Endothelial cell (in vitro differentiated cells): ENCODE measurements at regions not wholly inside any gene's neighbourhood (a gene's known extent, or its start where the extent isn't known, plus 50 kb on each side); places are given as distances from the start of the nearest gene placed in this dataset.
"Not testable (repeated sequence)": the region's sequence is repeated elsewhere in the genome, so short reads cannot be mapped to it uniquely, and the experiment has no call there.

Experiments
- DNase-seq: peaks from one replicate; pipeline ENCODE4 v3.0.0; 2021; ENCODE audit warnings: low spot score
- H3K27ac Mint-ChIP-seq: one replicate; pipeline ENCODE4 v1.8.0; 2021; ENCODE audit warnings: mixed read lengths, inconsistent platforms; ENCODE audit not compliant: unreplicated experiment
- H3K27me3 Mint-ChIP-seq: one replicate; pipeline ENCODE4 v1.8.0; 2021; ENCODE audit warnings: mild to moderate bottlenecking, moderate library complexity, mixed read lengths, inconsistent platforms; ENCODE audit not compliant: unreplicated experiment
- H3K36me3 Mint-ChIP-seq: one replicate; pipeline ENCODE4 v1.8.0; 2021; ENCODE audit warnings: mild to moderate bottlenecking, low read depth, mixed read lengths, inconsistent platforms; ENCODE audit not compliant: unreplicated experiment
- H3K4me1 Mint-ChIP-seq: one replicate; pipeline ENCODE4 v1.8.0; 2021; ENCODE audit warnings: mild to moderate bottlenecking, mixed read lengths, inconsistent platforms; ENCODE audit not compliant: unreplicated experiment
- H3K4me3 Mint-ChIP-seq: one replicate; pipeline ENCODE4 v1.8.0; 2021; ENCODE audit warnings: mild to moderate bottlenecking, mixed read lengths, inconsistent platforms; ENCODE audit not compliant: unreplicated experiment
- H3K9me3 Mint-ChIP-seq: one replicate; pipeline ENCODE4 v1.8.0; 2021; ENCODE audit warnings: mixed read lengths, inconsistent platforms; ENCODE audit not compliant: unreplicated experiment

DNA sequence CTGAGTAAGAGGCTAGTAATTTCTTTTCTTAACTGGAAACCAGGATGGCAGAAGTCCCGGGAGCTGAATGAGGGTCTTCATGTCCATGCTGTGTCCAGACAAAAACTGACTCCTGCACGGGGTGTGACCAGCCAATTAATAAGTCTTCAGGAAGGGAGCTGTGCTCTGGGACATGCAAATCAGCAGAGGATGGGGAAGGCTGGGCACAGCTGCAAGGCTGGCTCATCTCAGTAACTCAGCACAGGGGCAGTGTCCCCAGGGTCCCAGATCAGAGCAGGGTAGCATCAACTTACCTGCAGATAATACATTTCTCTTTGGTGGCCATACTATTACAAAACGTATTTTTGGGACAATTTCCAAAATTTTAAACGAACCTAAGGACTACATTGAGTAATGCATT, 595.6 kb downstream of the RPIA start:
- H3K4me3 Mint-ChIP-seq, H3K27me3 Mint-ChIP-seq, H3K4me1 Mint-ChIP-seq, H3K27ac Mint-ChIP-seq, H3K9me3 Mint-ChIP-seq, H3K36me3 Mint-ChIP-seq, DNase-seq: not testable (repeated sequence)

GRCh38 chr2:89291717-89292298, 600.3 kb downstream of the RPIA start:
- not testable (repeated sequence) for H3K9me3 Mint-ChIP-seq, H3K27me3 Mint-ChIP-seq, H3K27ac Mint-ChIP-seq, H3K36me3 Mint-ChIP-seq, H3K4me3 Mint-ChIP-seq, H3K4me1 Mint-ChIP-seq, DNase-seq

- H3K9me3 Mint-ChIP-seq, H3K4me1 Mint-ChIP-seq, H3K27me3 Mint-ChIP-seq, H3K27ac Mint-ChIP-seq, H3K4me3 Mint-ChIP-seq, H3K36me3 Mint-ChIP-seq, DNase-seq: not testable (repeated sequence)
Measured at GRCh38 chr2:89293399-89293798, 601.9 kb downstream of the RPIA start.

GRCh38 chr2:89294335-89294734, 602.9 kb downstream of the RPIA start:
- not testable (repeated sequence) for H3K27me3 Mint-ChIP-seq, H3K27ac Mint-ChIP-seq

GRCh38 chr2:89296820-89297398, 605.4 kb downstream of the RPIA start:
- not testable (repeated sequence) for H3K9me3 Mint-ChIP-seq, H3K27me3 Mint-ChIP-seq, H3K4me3 Mint-ChIP-seq, H3K27ac Mint-ChIP-seq, DNase-seq, H3K4me1 Mint-ChIP-seq, H3K36me3 Mint-ChIP-seq

More at GRCh38 chr2:89294335-89294734, 602.9 kb downstream of the RPIA start:
- H3K9me3 Mint-ChIP-seq, H3K4me1 Mint-ChIP-seq, H3K4me3 Mint-ChIP-seq, H3K36me3 Mint-ChIP-seq, DNase-seq: not testable (repeated sequence)

GRCh38 chr2:89299196-89299595, 607.7 kb downstream of the RPIA start:
- H3K4me3 Mint-ChIP-seq, DNase-seq, H3K27ac Mint-ChIP-seq, H3K9me3 Mint-ChIP-seq, H3K4me1 Mint-ChIP-seq, H3K27me3 Mint-ChIP-seq, H3K36me3 Mint-ChIP-seq: not testable (repeated sequence)

- H3K27ac Mint-ChIP-seq, DNase-seq, H3K36me3 Mint-ChIP-seq, H3K4me3 Mint-ChIP-seq, H3K9me3 Mint-ChIP-seq, H3K27me3 Mint-ChIP-seq, H3K4me1 Mint-ChIP-seq: not testable (repeated sequence)
Measured at GRCh38 chr2:89305623-89306022, 614.1 kb downstream of the RPIA start.

DNA sequence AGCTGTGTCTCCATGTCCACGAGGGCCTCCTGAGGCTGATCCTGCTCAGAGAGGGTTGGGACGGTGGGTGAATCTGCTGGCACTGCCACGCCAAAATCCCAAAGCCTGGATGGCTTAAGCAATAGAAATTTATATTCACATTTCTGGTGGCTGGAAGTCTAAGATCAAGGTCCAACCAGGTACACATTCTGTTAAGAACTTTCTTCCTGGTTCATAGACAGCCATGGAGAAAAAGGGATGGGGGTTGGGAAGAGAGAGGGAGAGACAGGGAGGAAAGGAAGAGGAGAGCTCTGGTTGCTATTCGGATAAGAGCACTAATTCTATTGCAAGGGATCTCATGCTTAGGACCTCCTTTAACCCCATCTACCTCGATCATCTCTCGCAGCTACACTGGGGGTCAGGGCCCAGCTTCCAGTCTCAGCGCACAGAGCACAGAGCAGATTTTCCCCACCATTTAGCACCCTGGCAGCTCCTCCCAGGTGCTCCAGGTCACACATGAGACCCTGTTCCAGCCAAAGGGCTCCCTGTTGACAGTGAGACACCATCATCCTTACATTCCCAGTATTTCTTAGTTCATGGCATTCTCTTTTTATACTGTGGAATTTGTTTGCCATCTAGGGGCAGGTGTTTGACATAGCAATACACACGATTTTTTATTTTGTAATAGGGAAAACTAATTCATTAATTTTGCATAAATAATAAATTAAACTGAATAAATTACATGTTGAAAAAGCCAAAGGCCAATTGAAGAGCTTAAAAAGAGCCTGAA, 615.6 kb downstream of the RPIA start:
- not testable (repeated sequence) for H3K36me3 Mint-ChIP-seq, H3K4me3 Mint-ChIP-seq, H3K4me1 Mint-ChIP-seq, DNase-seq, H3K27ac Mint-ChIP-seq, H3K9me3 Mint-ChIP-seq, H3K27me3 Mint-ChIP-seq

GRCh38 chr2:89318990-89319389, 627.5 kb downstream of the RPIA start:
- not testable (repeated sequence) for H3K27me3 Mint-ChIP-seq, DNase-seq, H3K4me3 Mint-ChIP-seq

GRCh38 chr2:89325894-89326293, 634.4 kb downstream of the RPIA start:
- DNase-seq, H3K36me3 Mint-ChIP-seq, H3K4me3 Mint-ChIP-seq, H3K27me3 Mint-ChIP-seq, H3K4me1 Mint-ChIP-seq, H3K27ac Mint-ChIP-seq, H3K9me3 Mint-ChIP-seq: not testable (repeated sequence)

More at GRCh38 chr2:89318990-89319389, 627.5 kb downstream of the RPIA start:
- not testable (repeated sequence) for H3K36me3 Mint-ChIP-seq, H3K27ac Mint-ChIP-seq, H3K9me3 Mint-ChIP-seq, H3K4me1 Mint-ChIP-seq

- not testable (repeated sequence) for H3K4me3 Mint-ChIP-seq, H3K4me1 Mint-ChIP-seq, H3K27me3 Mint-ChIP-seq, H3K9me3 Mint-ChIP-seq, DNase-seq, H3K36me3 Mint-ChIP-seq, H3K27ac Mint-ChIP-seq
Measured at GRCh38 chr2:89326455-89326854, 635.0 kb downstream of the RPIA start.

DNA sequence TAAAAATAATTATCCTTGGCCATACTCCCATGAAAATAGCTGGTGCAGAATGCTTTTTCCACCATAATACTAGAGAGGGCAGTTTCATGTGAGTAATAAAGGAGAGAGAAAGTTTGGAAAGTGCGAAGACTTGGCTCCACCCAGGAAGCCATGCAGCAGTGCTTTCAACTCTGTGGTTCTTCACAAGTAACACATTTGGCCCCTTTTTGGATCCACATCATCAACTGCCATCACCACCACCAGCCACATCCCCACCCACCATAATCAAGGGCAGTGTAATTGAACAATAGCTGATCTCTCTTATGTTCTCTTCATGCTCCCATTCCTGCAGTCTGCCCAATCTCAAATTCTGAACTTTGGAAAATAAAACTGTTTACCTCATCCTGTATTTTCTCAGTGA, 637.3 kb downstream of the RPIA start:
- not testable (repeated sequence) for H3K27ac Mint-ChIP-seq, H3K4me3 Mint-ChIP-seq, H3K4me1 Mint-ChIP-seq, H3K27me3 Mint-ChIP-seq, H3K36me3 Mint-ChIP-seq, DNase-seq, H3K9me3 Mint-ChIP-seq
